ENCODE measurements at regions not wholly inside any gene's neighbourhood (a gene's known extent, or its start where the extent isn't known, plus 50 kb on each side); places are given as distances from the start of the nearest gene placed in this dataset.

- H3K27ac ChIP-seq: no peak overlapping the region
- TF ChIP-seq, protein P1, sequence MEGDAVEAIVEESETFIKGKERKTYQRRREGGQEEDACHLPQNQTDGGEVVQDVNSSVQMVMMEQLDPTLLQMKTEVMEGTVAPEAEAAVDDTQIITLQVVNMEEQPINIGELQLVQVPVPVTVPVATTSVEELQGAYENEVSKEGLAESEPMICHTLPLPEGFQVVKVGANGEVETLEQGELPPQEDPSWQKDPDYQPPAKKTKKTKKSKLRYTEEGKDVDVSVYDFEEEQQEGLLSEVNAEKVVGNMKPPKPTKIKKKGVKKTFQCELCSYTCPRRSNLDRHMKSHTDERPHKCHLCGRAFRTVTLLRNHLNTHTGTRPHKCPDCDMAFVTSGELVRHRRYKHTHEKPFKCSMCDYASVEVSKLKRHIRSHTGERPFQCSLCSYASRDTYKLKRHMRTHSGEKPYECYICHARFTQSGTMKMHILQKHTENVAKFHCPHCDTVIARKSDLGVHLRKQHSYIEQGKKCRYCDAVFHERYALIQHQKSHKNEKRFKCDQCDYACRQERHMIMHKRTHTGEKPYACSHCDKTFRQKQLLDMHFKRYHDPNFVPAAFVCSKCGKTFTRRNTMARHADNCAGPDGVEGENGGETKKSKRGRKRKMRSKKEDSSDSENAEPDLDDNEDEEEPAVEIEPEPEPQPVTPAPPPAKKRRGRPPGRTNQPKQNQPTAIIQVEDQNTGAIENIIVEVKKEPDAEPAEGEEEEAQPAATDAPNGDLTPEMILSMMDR (IDR thresholded peaks at IDR 0.05): no peak
- TF ChIP-seq ZFX (IDR thresholded peaks at IDR 0.05; ENCODE audit: borderline replicate concordance): no peak
Observed at GRCh38 chr18:73901151-73901550, 246.5 kb downstream of the FBXO15 start.

DNA sequence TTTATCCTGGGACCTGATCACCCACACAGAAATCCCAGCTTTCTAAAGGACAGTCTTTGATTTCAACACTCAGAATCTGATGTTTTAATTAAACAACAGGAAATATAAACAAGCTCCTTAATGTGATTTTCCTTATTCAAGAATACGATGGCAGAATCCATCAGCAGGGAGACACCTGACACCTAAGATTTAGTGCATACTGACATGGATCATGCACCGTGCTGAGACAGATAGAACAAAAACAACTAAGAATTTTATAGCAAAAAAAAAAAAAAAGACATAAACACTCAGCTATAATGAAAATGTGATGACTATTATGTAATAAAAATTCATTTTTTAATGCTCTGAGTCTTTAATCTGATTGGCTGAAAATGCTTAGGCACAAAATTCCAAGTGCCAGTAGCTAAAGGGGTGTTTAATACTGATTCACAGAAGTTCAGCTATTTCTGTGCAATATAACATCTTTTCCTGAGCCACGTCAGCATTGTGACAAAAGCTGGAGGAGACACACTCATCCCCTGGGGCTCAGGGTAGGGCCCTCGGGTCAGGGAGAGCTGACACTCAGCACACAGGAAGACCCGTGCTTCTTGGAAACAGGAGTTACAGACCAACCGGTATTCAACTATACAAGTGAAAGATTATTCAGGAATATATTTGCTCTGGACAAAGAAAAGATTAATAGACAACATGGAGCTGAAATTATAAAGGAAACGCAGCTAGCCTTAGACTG lies 247.4 kb downstream of the FBXO15 start:
- no peak overlapping the region for H3K27ac ChIP-seq
- TF ChIP-seq ZFX (IDR thresholded peaks at IDR 0.05; ENCODE audit: borderline replicate concordance): no peak
- TF ChIP-seq, protein P1 (IDR thresholded peaks at IDR 0.05): no peak

- no peak overlapping the region for H3K27ac ChIP-seq
- TF ChIP-seq, protein P1 (IDR thresholded peaks at IDR 0.05): no peak
- TF ChIP-seq ZFX (IDR thresholded peaks at IDR 0.05; ENCODE audit: borderline replicate concordance): no peak
Observed at GRCh38 chr18:73897517-73897916, 250.1 kb downstream of the FBXO15 start.

- TF ChIP-seq ZFX (IDR thresholded peaks at IDR 0.05; ENCODE audit: borderline replicate concordance): no peak
- TF ChIP-seq, protein P1 (IDR thresholded peaks at IDR 0.05): no peak
- no peak overlapping the region for H3K27ac ChIP-seq
Observed at GRCh38 chr18:73896685-73897084, 250.9 kb downstream of the FBXO15 start.

GRCh38 chr18:73895701-73896100 lies 251.9 kb downstream of the FBXO15 start:
- TF ChIP-seq, protein P1 (IDR thresholded peaks at IDR 0.05): no peak
- no peak for TF ChIP-seq ZFX (IDR thresholded peaks at IDR 0.05; ENCODE audit: borderline replicate concordance)
- no peak overlapping the region for H3K27ac ChIP-seq

DNA sequence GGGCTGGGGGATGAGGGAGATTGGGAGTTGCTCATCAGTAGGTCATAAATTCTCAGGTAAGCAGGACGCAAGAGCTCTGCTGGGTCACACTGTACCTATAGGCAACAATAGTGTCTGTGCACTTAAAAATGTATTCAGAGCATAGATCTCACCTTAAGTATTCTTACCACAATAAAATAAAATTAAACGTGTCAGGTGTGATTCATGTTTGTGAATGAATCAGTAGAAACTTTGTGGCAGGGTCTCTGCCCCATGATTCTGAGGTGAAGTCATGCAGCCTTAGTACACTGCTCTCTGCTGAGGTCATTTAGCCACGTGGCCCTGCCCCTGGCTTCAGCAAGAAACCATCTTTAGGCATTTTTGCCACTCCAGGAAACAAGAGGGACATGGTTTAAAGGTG lies 253.8 kb downstream of the FBXO15 start:
- H3K27ac ChIP-seq: no peak overlapping the region
- TF ChIP-seq ZFX (IDR thresholded peaks at IDR 0.05; ENCODE audit: borderline replicate concordance): no peak
- TF ChIP-seq, protein P1 (IDR thresholded peaks at IDR 0.05): no peak

GRCh38 chr18:73891572-73892421 lies 255.8 kb downstream of the FBXO15 start:
- no peak overlapping the region for H3K27ac ChIP-seq
- TF ChIP-seq, protein P1 (IDR thresholded peaks at IDR 0.05): peak; percentile 52
- TF ChIP-seq ZFX (IDR thresholded peaks at IDR 0.05; ENCODE audit: borderline replicate concordance): no peak

Data from 22Rv1 (cell line).